Activated CD4-positive, alpha-beta T cell treated with anti-CD3 and anti-CD28 coated beads for 36 hours (primary cell): ENCODE measurements at regions not wholly inside any gene's neighbourhood (a gene's known extent, or its start where the extent isn't known, plus 50 kb on each side); places are given as distances from the start of the nearest gene placed in this dataset.

Experiments
- ATAC-seq: fragments of 200-7000 bp; cut with Tn5 transposase; one replicate; pipeline ENCODE4 v1.10.0; 2021; ENCODE audit warnings: mild to moderate bottlenecking, moderate library complexity
- CTCF ChIA-PET: fragments of 350-600 bp; sonication (Branson Sonifier 250); formaldehyde crosslinking; loops from one replicate; lab custom pipeline; 2021; ENCODE audit warnings: antibody characterized with exemption; lab: Charles Lee
- POLR2A ChIA-PET: fragments of 350-600 bp; sonication (Branson Sonifier 250); formaldehyde crosslinking; loops from one replicate; lab custom pipeline; 2021; ENCODE audit warnings: antibody characterized with exemption, inconsistent platforms; lab: Charles Lee
- DNase-seq: peaks from one replicate; pipeline ENCODE4 v3.0.0-alpha.2; 2020
- H3K27ac Mint-ChIP-seq: one replicate; pipeline ENCODE4 v1.8.0; 2021; ENCODE audit warnings: mixed read lengths
- H3K27me3 Mint-ChIP-seq: one replicate; pipeline ENCODE4 v1.8.0; 2021; ENCODE audit warnings: mixed read lengths
- H3K36me3 Mint-ChIP-seq: one replicate; pipeline ENCODE4 v1.8.0; 2021; ENCODE audit warnings: low read depth, mixed read lengths
- H3K4me1 Mint-ChIP-seq: one replicate; pipeline ENCODE4 v1.8.0; 2021; ENCODE audit warnings: mixed read lengths
- H3K4me3 Mint-ChIP-seq: one replicate; pipeline ENCODE4 v1.8.0; 2021; ENCODE audit warnings: mild to moderate bottlenecking, moderate library complexity, mixed read lengths
- H3K9me3 Mint-ChIP-seq: one replicate; pipeline ENCODE4 v1.8.0; 2021; ENCODE audit warnings: low read depth, mixed read lengths
- intact Hi-C, 2 experiments: fragments of 100-400 bp; cut with DNase I in 1 of 2; cut with micrococcal nuclease in 1 of 2; formaldehyde crosslinking; loops; one replicate each; pipeline versions ENCODE4 v1.14.2 to v1.15.1; 2022 to 2024; cut with DNase I, micrococcal nuclease

GRCh38 chr2:182621810-182622209 is 94.2 kb upstream of the DNAJC10 start:
- POLR2A ChIA-PET = no interaction called here
- no peaks in the 10 kb centered on the region for H3K27me3 Mint-ChIP-seq
- ATAC-seq (no peak), DNase-seq (no peak)
- H3K9me3 Mint-ChIP-seq = no peaks in the 10 kb centered on the region
- no peaks in the 10 kb centered on the region for H3K36me3 Mint-ChIP-seq
- intact Hi-C loops = no loop called here
- no peak overlapping the region for H3K27ac Mint-ChIP-seq
- CTCF ChIA-PET = no interaction called here
- H3K4me1 Mint-ChIP-seq = no peaks in the 10 kb centered on the region
- no peak overlapping the region for H3K4me3 Mint-ChIP-seq

GRCh38 chr2:182622231-182622630 is 93.8 kb upstream of the DNAJC10 start:
- Mint-ChIP-seq H3K9me3 (no peaks in the 10 kb centered on the region), H3K36me3 (no peaks in the 10 kb centered on the region), H3K4me3 (no peak overlapping the region), H3K27ac (no peak overlapping the region), H3K27me3 (no peaks in the 10 kb centered on the region), H3K4me1 (no peaks in the 10 kb centered on the region)
- DNase-seq (no peak), ATAC-seq (no peak)
- POLR2A ChIA-PET = no interaction called here
- intact Hi-C loops = no loop called here
- CTCF ChIA-PET = no interaction called here

- DNase-seq (no peak), ATAC-seq (no peak)
- Mint-ChIP-seq H3K27ac (no peak overlapping the region), H3K4me1 (no peaks in the 10 kb centered on the region), H3K27me3 (peaks cover 3% of the 10 kb centered on the region), H3K9me3 (no peaks in the 10 kb centered on the region), H3K36me3 (no peaks in the 10 kb centered on the region), H3K4me3 (no peak overlapping the region)
- intact Hi-C loops = no loop called here
- CTCF ChIA-PET = no interaction called here
- POLR2A ChIA-PET = no interaction called here
Measured at GRCh38 chr2:182625814-182626213, 90.2 kb upstream of the DNAJC10 start.

GRCh38 chr2:182628916-182629315 is 87.1 kb upstream of the DNAJC10 start:
- H3K4me1 Mint-ChIP-seq = no peaks in the 10 kb centered on the region
- intact Hi-C loops = no loop called here
- H3K9me3 Mint-ChIP-seq = no peaks in the 10 kb centered on the region
- CTCF ChIA-PET = no interaction called here
- no peak overlapping the region for H3K27ac Mint-ChIP-seq
- ATAC-seq (no peak), DNase-seq (no peak)
- POLR2A ChIA-PET = no interaction called here
- peaks cover 7% of the 10 kb centered on the region for H3K27me3 Mint-ChIP-seq
- H3K36me3 Mint-ChIP-seq = no peaks in the 10 kb centered on the region
- no peak overlapping the region for H3K4me3 Mint-ChIP-seq

GRCh38 chr2:182630207-182630606 is 85.8 kb upstream of the DNAJC10 start:
- ChIA-PET POLR2A (no interaction called here), CTCF (interaction anchor here (0.6 kb wide), 1 partner anchor 389 kb away, joined by 3 read pairs; no protein-coding TSS in a partner anchor)
- Mint-ChIP-seq H3K36me3 (no peaks in the 10 kb centered on the region), H3K9me3 (no peaks in the 10 kb centered on the region), H3K27me3 (peaks cover 7% of the 10 kb centered on the region), H3K4me1 (no peaks in the 10 kb centered on the region), H3K27ac (no peak overlapping the region), H3K4me3 (no peak overlapping the region)
- DNase-seq (no peak), ATAC-seq (no peak)
- intact Hi-C loops = no loop called here

- Mint-ChIP-seq H3K9me3 (no peaks in the 10 kb centered on the region), H3K4me1 (no peaks in the 10 kb centered on the region), H3K27me3 (peaks cover 7% of the 10 kb centered on the region), H3K27ac (no peak overlapping the region), H3K36me3 (no peaks in the 10 kb centered on the region), H3K4me3 (no peak overlapping the region)
- no peak for DNase-seq
- intact Hi-C loops = no loop called here
- ATAC-seq = no peak
- ChIA-PET POLR2A (no interaction called here), CTCF (no interaction called here)
Measured at GRCh38 chr2:182631299-182631698, 84.8 kb upstream of the DNAJC10 start.

GRCh38 chr2:182634386-182634785 is 81.7 kb upstream of the DNAJC10 start:
- ATAC-seq = no peak
- Mint-ChIP-seq H3K9me3 (no peaks in the 10 kb centered on the region), H3K4me3 (no peak overlapping the region), H3K4me1 (no peaks in the 10 kb centered on the region), H3K27ac (no peak overlapping the region), H3K27me3 (peaks cover 6% of the 10 kb centered on the region), H3K36me3 (no peaks in the 10 kb centered on the region)
- DNase-seq = no peak
- intact Hi-C loops = no loop called here
- ChIA-PET POLR2A (no interaction called here), CTCF (no interaction called here)

GRCh38 chr2:182636699-182637098 is 79.4 kb upstream of the DNAJC10 start:
- ATAC-seq (no peak), DNase-seq (no peak)
- Mint-ChIP-seq H3K4me1 (no peaks in the 10 kb centered on the region), H3K27me3 (peaks cover 4% of the 10 kb centered on the region), H3K4me3 (no peak overlapping the region), H3K9me3 (no peaks in the 10 kb centered on the region), H3K36me3 (no peaks in the 10 kb centered on the region), H3K27ac (no peak overlapping the region)
- POLR2A ChIA-PET = interaction anchor here (0.7 kb wide), 1 partner anchor 13 kb away, joined by 3 read pairs; no protein-coding TSS in a partner anchor
- intact Hi-C loops = no loop called here
- CTCF ChIA-PET = interaction anchor here (0.6 to 1.2 kb wide), 4 partner anchors 13 to 463 kb away, joined by 3 read pairs; no protein-coding TSS in a partner anchor

GRCh38 chr2:182638667-182639066 is 77.4 kb upstream of the DNAJC10 start:
- no peak overlapping the region for H3K4me3 Mint-ChIP-seq
- H3K27me3 Mint-ChIP-seq = peaks cover 2% of the 10 kb centered on the region
- CTCF ChIA-PET = no interaction called here
- POLR2A ChIA-PET = no interaction called here
- H3K36me3 Mint-ChIP-seq = no peaks in the 10 kb centered on the region
- no peaks in the 10 kb centered on the region for H3K9me3 Mint-ChIP-seq
- no peaks in the 10 kb centered on the region for H3K4me1 Mint-ChIP-seq
- DNase-seq (no peak), ATAC-seq (no peak)
- intact Hi-C loops = no loop called here
- H3K27ac Mint-ChIP-seq = no peak overlapping the region

GRCh38 chr2:182639971-182640370 is 76.1 kb upstream of the DNAJC10 start:
- POLR2A ChIA-PET = no interaction called here
- DNase-seq (no peak), ATAC-seq (no peak)
- Mint-ChIP-seq H3K4me3 (no peak overlapping the region), H3K27ac (no peak overlapping the region), H3K27me3 (peaks cover 2% of the 10 kb centered on the region), H3K9me3 (no peaks in the 10 kb centered on the region), H3K4me1 (no peaks in the 10 kb centered on the region), H3K36me3 (no peaks in the 10 kb centered on the region)
- CTCF ChIA-PET = no interaction called here
- intact Hi-C loops = loop anchor here in 1 of 2 experiments (10.0 kb wide), 1 partner anchor 685 kb away; no protein-coding TSS in a partner anchor

- DNase-seq = peak; percentile 44
- Mint-ChIP-seq H3K4me1 (no peaks in the 10 kb centered on the region), H3K9me3 (no peaks in the 10 kb centered on the region), H3K36me3 (no peaks in the 10 kb centered on the region), H3K4me3 (no peak overlapping the region), H3K27ac (no peak overlapping the region), H3K27me3 (no peaks in the 10 kb centered on the region)
- peak; percentile 63 for ATAC-seq
- intact Hi-C loops = loop anchor here in 1 of 2 experiments (10.0 kb wide), 1 partner anchor 688 kb away; no protein-coding TSS in a partner anchor
- CTCF ChIA-PET = no interaction called here
- POLR2A ChIA-PET = no interaction called here
Measured at GRCh38 chr2:182642328-182642727, 73.7 kb upstream of the DNAJC10 start.

GRCh38 chr2:182646763-182647498 is 69.1 kb upstream of the DNAJC10 start:
- H3K36me3 Mint-ChIP-seq = no peaks in the 10 kb centered on the region
- H3K27ac Mint-ChIP-seq = no peak overlapping the region
- ChIA-PET POLR2A (no interaction called here), CTCF (interaction anchor here (2.8 kb wide), 1 partner anchor 460 kb away, joined by 12 read pairs; no protein-coding TSS in a partner anchor)
- H3K4me3 Mint-ChIP-seq = no peak overlapping the region
- no peaks in the 10 kb centered on the region for H3K4me1 Mint-ChIP-seq
- ATAC-seq (no peak), DNase-seq (no peak)
- no peaks in the 10 kb centered on the region for H3K9me3 Mint-ChIP-seq
- intact Hi-C loops = loop anchor here in 1 of 2 experiments (10.0 kb wide), 1 partner anchor 692 kb away; no protein-coding TSS in a partner anchor
- H3K27me3 Mint-ChIP-seq = no peaks in the 10 kb centered on the region
